Neural cell (in vitro differentiated cells): ENCODE measurements at regions not wholly inside any gene's neighbourhood (a gene's known extent, or its start where the extent isn't known, plus 50 kb on each side); places are given as distances from the start of the nearest gene placed in this dataset.

Source experiments
- CTCF ChIP-seq: fragments of 450-650 bp; IDR thresholded peaks from 2 replicates; pipeline ENCODE4 v1.5.1; 2014; ENCODE audit warnings: antibody characterized with exemption, mild to moderate bottlenecking, moderate library complexity; ENCODE audit not compliant: poor library complexity, severe bottlenecking
- EP300 ChIP-seq: fragments of 450-650 bp; conservative IDR thresholded peaks from 2 replicates; pipeline ENCODE4 v1.6.1; 2014; ENCODE audit warnings: antibody characterized with exemption, mild to moderate bottlenecking, moderate library complexity; ENCODE audit not compliant: poor library complexity, severe bottlenecking
- EZH2 ChIP-seq: fragments of 200-600, 300-800 bp; shearing (Covaris generic), sonication (generic); IDR thresholded peaks from 2 replicates; pipeline ENCODE4 v1.6.1; 2014; ENCODE audit warnings: antibody characterized with exemption, low read length, borderline replicate concordance, mild to moderate bottlenecking; ENCODE audit not compliant: insufficient read depth, poor library complexity, severe bottlenecking
- MXI1 ChIP-seq: fragments of 450-650 bp; conservative IDR thresholded peaks from 2 replicates; pipeline ENCODE4 v1.6.1; 2014; ENCODE audit warnings: antibody characterized with exemption, mild to moderate bottlenecking; ENCODE audit not compliant: poor library complexity, severe bottlenecking
- POLR2AphosphoS5 ChIP-seq: IDR thresholded peaks from 2 replicates; pipeline ENCODE4 v1.6.1; 2012
- SMC3 ChIP-seq: fragments of 450-650 bp; conservative IDR thresholded peaks from 2 replicates; pipeline ENCODE4 v1.6.1; 2014; ENCODE audit warnings: antibody characterized with exemption, mild to moderate bottlenecking, moderate library complexity; ENCODE audit not compliant: poor library complexity

GRCh38 chr3:64853456-64853855, 165.7 kb upstream of the ADAMTS9 start:
- TF ChIP-seq CTCF = no peak
- TF ChIP-seq SMC3 = no peak
- TF ChIP-seq MXI1 = no peak
- no peak for TF ChIP-seq POLR2AphosphoS5
- no peak for TF ChIP-seq EZH2
- no peak for TF ChIP-seq EP300
